ENCODE measurements at regions not wholly inside any gene's neighbourhood (a gene's known extent, or its start where the extent isn't known, plus 50 kb on each side); places are given as distances from the start of the nearest gene placed in this dataset.

GRCh38 chr15:39239562-39239961 is 341.3 kb upstream of the THBS1 start:
- H3K4me3 ChIP-seq (ENCODE audit: low read depth, low read length): no peak overlapping the region
- DNase-seq (ENCODE audit: low read depth): no peak
- no peak for TF ChIP-seq CTCF (IDR thresholded peaks at IDR 0.05; ENCODE audit: low read depth, low read length, missing control alignments)

DNA sequence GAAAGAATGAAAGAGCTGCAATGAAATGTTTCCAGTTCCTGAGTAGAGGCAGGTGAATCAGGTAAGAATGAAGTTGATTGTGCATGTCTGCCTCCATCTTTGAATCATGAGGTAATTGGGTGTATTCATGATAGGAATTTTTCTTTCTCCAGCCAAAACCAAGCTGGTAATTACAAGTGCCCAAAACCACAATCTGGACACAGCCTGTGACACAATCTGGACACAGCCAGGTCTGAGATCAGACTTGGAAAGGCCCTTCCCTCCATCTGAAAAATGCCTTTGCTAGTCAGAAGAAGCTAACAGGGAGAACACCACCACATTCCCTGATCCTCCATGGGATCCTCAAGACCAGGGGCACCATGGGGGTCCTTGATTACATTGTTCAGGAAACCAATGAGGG is 338.5 kb upstream of the THBS1 start:
- TF ChIP-seq CTCF (IDR thresholded peaks at IDR 0.05; ENCODE audit: low read depth, low read length, missing control alignments): no peak
- H3K4me3 ChIP-seq (ENCODE audit: low read depth, low read length): no peak overlapping the region
- no peak for DNase-seq (ENCODE audit: low read depth)

DNA sequence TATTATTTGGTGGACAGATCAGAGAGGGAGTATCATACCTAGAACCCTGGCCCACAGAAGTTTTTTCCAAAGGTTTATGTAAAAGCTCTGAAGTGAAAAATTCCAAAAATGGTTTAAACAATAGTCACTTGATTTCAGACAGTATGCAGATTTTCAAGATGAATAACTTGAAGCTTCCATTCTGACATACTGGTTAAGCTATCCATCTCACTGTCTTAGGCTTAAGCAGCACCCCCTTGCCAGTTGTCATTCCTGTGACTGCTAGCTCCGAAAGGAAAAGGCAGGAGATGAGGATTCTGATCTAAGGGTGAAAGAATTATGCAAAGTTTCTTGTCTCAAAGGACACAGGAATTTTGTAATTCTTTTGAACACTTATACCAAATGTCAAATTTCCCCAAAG is 337.5 kb upstream of the THBS1 start:
- H3K4me3 ChIP-seq (ENCODE audit: low read depth, low read length): no peak overlapping the region
- TF ChIP-seq CTCF (IDR thresholded peaks at IDR 0.05; ENCODE audit: low read depth, low read length, missing control alignments): no peak
- no peak for DNase-seq (ENCODE audit: low read depth)

DNA sequence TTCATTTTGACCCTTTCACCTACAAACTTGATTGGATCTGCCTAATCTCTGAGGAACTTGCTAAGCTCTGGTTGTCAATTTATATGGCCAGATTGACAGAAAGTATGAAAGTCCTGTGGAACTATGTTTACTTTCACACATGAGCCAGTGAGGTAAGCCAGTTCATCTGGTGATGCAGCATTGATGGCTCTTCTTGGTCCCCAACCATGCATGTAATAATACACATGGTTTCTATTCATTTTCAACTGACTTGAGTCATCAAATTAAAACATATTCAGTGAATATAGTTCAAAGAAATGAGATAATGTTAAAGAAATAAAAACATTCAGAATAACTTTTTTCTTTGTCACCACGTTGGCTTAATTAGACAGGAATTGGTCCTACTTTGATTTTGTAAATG is 336.1 kb upstream of the THBS1 start:
- no peak for TF ChIP-seq CTCF (IDR thresholded peaks at IDR 0.05; ENCODE audit: low read depth, low read length, missing control alignments)
- DNase-seq (ENCODE audit: low read depth): no peak
- H3K4me3 ChIP-seq (ENCODE audit: low read depth, low read length): no peak overlapping the region

GRCh38 chr15:39246523-39246922 is 334.4 kb upstream of the THBS1 start:
- no peak for DNase-seq (ENCODE audit: low read depth)
- no peak for TF ChIP-seq CTCF (IDR thresholded peaks at IDR 0.05; ENCODE audit: low read depth, low read length, missing control alignments)
- no peak overlapping the region for H3K4me3 ChIP-seq (ENCODE audit: low read depth, low read length)

GRCh38 chr15:39247574-39247973 is 333.3 kb upstream of the THBS1 start:
- H3K4me3 ChIP-seq (ENCODE audit: low read depth, low read length): no peak overlapping the region
- TF ChIP-seq CTCF (IDR thresholded peaks at IDR 0.05; ENCODE audit: low read depth, low read length, missing control alignments): no peak
- DNase-seq (ENCODE audit: low read depth): no peak

GRCh38 chr15:39248204-39248603 is 332.7 kb upstream of the THBS1 start:
- TF ChIP-seq CTCF (IDR thresholded peaks at IDR 0.05; ENCODE audit: low read depth, low read length, missing control alignments): no peak
- H3K4me3 ChIP-seq (ENCODE audit: low read depth, low read length): no peak overlapping the region
- DNase-seq (ENCODE audit: low read depth): no peak
